Spleen (tissue), 7 donors: ENCODE measurements at regions not wholly inside any gene's neighbourhood (a gene's known extent, or its start where the extent isn't known, plus 50 kb on each side); places are given as distances from the start of the nearest gene placed in this dataset.
"Not testable (repeated sequence)": the region's sequence is repeated elsewhere in the genome, so short reads cannot be mapped to it uniquely, and the experiment has no call there.

ENCODE experiments used
- CTCF ChIP-seq, 11 experiments: fragments of 200-600 bp in 7 of 11; fragments of 450-650 bp in 4 of 11; sonication (generic) in 4 of 11; IDR thresholded peaks in 8 of 11; conservative IDR thresholded peaks in 3 of 11; 1 replicate in 7 of 11; 2 replicates in 4 of 11; pipeline versions ENCODE4 v1.4.0 to v1.8.0; 2016 to 2021; ENCODE audit warnings: antibody characterized with exemption in 11 of 11, inconsistent platforms in 4 of 11, mild to moderate bottlenecking in 1 of 11
- POLR2AphosphoS5 ChIP-seq, 3 donors: sonication (generic); formaldehyde crosslinking; IDR thresholded peaks; one replicate each; pipeline ENCODE4 v1.5.1; 2017; ENCODE audit warnings: antibody characterized with exemption in 3 of 3
- donor health status: DM: no; HTN: no; CAD: no; lungs with moderate emphysema.
- donor health status: DM: no; HTN: no; CAD: no.
- donor health status: DM: no; HTN: no; CAD: no.

GRCh38 chr2:35818359-35818758, 537.2 kb upstream of the CRIM1 start:
- not testable (repeated sequence) for TF ChIP-seq POLR2AphosphoS5 (IDR thresholded peaks at IDR 0.05); CTCF (IDR thresholded peaks at IDR 0.05 in 8 of 11, conservative IDR thresholded peaks at IDR 0.05 in 3 of 11)
